ENCODE measurements at regions not wholly inside any gene's neighbourhood (a gene's known extent, or its start where the extent isn't known, plus 50 kb on each side); places are given as distances from the start of the nearest gene placed in this dataset.

DNA sequence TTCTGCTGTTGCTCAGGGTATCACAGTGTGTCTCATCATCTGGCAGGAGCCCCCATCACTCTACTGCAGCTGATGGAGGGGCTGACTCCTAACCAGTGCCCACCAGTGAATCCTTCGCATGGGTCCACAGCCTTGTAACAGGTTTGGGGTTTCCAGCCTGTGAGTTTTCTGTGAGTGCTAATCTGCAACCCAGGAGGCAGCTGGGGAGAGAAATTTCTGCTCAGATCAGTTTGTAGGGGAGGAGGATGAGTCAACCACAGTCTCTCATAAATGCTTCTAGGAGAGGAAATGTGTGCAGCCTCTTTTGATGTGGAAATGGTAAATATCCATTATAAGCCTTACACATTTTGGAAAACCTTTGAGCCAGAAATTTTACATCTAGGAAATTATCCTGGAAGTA lies 871.3 kb downstream of the AACS start:
- DNase-seq, result no peak

DNA sequence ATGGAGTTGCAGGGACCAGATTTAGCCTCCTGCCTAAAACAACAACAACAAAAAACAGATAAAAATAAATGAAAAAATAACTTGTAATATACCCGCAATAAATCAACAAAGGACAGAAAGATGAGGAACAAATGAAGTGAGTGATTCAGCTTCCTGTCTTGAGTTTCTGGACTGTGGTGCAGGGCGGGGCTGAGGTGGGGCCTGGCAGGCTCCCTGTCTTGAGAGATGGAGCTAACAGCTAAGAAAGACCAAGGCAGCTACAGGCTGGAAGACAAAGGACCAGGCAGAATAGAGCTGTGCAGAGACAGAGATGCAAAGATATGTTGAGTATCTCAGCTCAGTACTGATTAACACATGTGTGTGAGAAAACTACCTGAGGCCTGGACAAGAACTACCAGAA lies 879.2 kb downstream of the AACS start:
- no peak for DNase-seq

- no peak for DNase-seq
These were observed 884.2 kb downstream of the AACS start for GRCh38 chr12:125949471-125949870.

- no peak for DNase-seq
These were observed 889.1 kb downstream of the AACS start for GRCh38 chr12:125954362-125954761.

DNA sequence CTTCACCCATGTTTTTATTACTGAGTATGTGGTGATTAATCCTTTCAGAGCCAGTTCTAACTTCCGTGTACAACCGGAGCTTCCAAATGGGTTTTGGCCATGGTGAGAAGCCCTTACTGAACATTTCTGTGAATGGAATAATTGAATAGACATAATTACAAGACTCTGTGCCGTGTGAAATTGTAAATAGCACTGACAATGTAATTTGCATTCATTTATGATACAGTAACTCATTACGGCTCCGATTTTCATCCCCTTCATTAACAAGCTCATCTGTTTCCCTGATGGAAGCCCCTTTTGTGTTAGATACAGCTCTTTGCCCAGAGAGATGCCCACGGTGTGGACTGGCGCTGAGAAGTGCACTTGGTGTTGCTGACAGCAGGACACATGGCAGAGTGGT lies 891.0 kb downstream of the AACS start:
- DNase-seq, result no peak

- no peak for DNase-seq
These were observed 901.4 kb downstream of the AACS start for GRCh38 chr12:125966641-125967040.

DNA sequence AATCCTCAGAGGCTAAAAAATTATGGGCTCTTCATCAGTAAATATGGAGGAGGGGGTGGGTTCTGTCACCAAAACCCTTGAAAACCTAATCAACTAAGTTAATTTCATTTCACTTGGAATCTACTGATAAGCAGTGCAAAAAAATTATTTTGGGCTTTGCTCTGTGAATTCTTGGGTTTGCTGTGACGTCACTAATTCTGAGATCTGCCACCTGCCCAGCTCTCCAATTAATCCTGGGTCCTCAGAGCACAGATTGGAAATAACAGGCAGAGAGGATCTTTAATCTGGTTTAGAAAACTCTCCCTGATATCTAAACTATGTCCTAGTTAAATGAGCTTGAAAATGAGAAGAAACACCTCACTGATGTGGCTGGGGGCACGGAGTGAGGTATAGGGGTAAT lies 903.2 kb downstream of the AACS start:
- no peak for DNase-seq

- no peak for DNase-seq
These were observed 906.7 kb downstream of the AACS start for GRCh38 chr12:125971981-125972380.

- no peak for DNase-seq
These were observed 913.1 kb downstream of the AACS start for GRCh38 chr12:125978286-125978685.

DNA sequence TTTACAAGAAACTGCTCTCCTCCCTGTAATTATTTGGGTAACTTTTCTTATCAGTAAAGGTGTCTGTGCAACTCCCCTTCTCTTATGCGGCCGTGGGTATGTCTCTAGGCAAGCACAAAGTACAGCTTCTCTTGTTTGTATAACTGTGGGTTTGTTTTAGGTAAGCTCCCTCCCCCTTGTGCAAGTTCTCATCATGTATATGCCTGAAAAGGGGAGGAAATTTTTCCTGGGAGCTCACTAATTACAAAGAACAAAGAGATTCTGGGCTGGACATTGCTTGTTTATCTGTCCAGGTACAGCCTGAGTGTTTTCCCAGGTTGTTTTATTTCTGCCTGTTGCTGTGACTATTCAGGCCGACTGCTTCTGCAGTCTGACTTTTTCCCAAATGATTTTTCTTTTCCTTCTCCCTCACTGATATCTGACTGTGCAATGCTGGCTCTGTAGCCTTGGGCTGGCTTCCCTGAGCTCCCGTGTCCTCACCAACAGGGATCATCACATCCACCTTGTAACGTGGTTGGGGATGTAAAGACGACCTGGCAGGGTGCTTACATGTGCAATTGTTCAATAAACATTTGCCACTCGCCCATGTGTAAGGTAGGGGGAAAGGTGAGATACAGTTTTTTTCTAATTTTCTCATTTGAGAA lies 916.5 kb downstream of the AACS start:
- DNase-seq, result no peak

DNA sequence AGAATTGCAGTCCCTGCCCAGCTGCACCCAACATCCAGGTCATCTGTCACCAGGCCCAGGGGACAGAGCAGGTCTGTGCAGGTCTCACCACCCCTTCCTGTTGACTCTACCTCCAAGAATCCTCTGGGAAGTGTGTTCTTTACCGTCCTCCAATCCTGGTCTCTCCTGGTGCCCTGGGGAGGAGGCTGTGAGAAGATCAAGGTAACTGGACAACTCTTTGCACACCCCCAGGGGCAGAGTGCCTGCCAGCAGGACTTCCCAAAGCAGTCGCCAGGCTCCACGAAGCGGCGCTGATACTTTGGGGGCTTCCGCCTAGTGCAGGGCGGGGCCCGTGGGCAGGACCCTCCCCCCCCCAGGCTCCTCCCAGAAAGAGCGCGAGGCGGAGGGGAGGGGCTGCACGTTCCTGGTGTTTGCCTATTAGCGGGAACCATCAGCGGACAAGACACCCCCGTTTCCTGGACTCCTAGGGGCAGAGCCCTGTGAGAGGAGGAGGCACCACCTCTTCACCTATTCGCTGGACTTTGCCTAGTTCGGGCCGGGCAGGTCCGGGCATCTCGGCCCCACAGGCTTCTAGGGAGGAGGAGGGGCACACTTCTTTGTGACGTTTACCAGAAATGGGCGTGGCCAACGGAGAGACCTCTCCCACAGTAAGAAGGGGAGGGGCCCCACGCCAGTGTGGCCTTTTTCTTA lies 918.0 kb downstream of the AACS start:
- no peak for DNase-seq

DNA sequence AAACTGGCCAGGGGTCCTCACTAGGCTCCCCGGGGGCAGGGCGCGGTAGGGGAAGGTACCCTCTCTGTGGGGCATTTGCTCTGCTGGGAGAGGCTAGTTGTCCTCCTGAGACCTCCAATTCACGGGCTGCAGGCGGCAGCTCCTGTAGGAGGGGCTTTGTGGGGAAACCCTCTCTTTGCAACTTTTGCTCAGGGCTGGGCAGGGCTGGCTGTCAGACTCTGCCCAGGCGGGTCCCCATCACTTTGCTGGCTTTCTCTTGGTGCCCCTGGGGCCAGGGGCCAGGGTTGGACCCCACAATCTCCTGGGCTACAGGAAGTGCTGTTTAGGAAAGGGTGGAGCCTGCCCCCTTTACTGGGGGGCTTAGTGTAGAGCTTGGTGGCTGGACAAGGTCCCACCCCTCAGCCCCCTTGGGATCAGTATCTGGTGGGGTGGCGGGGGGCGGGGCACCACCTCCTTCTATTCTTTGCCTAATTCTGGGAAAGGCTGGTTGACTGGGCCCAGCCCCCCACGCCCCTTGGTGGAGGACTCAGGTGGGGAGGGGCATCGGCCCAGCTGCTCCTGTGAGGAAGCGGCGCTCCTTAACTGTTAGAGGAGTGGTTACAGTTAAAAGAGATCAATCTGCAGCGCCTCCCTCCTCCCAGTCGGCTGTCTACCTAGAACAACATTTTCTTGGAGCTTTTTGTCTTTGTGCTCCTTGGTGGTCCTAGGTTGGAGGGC lies 918.7 kb downstream of the AACS start:
- no peak for DNase-seq

GRCh38 chr12:125988545-125988944 lies 923.3 kb downstream of the AACS start:
- no peak for DNase-seq

- DNase-seq, result no peak
These were observed 924.5 kb downstream of the AACS start for GRCh38 chr12:125989696-125990095.

DNA sequence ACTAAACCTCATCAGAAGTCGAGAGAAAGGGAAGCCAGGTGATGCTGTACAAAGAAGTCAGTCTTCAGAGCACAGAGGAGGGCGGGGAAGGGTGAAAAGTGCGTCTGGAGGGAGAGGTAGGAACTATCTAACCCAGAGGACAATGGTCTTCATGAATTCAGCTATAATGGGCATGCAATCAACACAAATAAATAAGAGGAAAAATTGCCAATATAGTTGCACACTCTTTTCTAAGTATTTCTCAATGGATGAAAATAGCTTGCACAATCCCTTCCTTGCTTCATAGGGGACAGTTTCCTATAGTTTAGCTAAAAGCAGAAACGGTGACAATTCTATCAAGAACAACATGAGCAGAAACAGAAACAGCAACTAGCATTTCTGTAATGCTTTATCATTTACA lies 931.2 kb downstream of the AACS start:
- DNase-seq, result no peak

DNA sequence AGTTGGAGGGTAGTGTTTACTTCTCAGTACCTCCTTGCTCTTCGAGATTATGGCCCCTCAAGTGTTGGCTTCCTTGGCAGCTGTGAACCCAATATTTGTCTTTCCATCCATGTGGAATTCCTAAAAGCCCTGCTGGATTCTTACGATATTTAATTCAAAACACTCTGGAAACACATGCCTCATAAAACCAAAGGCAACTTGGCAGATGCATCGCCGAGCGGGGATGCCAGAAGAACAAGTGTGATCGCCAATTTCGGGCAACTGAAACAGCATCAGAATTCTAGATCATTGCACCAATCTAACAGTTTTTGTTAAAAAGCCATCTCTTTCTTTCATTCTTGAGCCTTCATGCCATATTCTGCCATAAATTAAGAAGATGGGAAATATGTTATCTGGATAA lies 934.4 kb downstream of the AACS start:
- no peak for DNase-seq

- no peak for DNase-seq
These were observed 954.1 kb downstream of the AACS start for GRCh38 chr12:126019385-126019784.

DNA sequence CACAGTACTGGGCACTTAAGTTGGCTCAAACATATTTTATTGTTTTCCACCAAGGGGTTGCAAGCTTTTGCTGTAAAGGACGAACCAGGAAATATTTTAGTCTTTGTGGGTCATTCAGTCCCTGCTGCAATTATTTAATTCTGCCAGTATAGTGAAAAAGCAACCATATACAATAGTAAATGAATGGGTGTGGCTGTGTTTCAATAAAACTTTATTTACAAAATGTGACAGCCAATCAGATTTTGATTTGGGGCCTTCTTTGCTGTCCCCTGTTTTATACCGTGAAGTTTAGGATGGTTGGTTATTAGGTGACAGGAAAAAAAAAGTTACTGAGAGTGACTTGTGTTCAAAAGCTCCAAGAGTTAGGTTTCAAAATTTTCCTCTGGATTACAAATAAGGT lies 956.4 kb downstream of the AACS start:
- no peak for DNase-seq

DNA sequence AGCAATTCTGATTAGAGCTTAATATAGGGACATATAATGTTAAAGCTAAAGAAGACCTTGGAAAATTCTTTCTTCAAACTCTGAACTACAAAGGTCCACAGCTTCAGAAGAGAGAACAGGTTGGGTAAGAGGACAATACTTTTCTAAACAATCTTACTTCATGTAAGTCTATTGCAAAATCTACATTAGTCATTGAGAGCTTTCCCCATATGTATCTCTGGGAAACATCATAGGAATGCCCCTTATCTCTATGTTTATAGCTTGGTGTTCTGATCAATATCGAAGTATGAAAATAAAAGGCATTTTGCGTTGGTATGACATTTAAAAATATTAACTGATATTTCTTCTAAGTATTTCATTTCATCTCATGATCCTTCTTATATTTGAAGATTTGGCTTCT lies 962.6 kb downstream of the AACS start:
- DNase-seq, result no peak

GRCh38 chr12:126030573-126030972 lies 965.3 kb downstream of the AACS start:
- no peak for DNase-seq

GRCh38 chr12:126033751-126034150 lies 968.5 kb downstream of the AACS start:
- DNase-seq, result no peak

GRCh38 chr12:126036348-126036747 lies 971.1 kb downstream of the AACS start:
- DNase-seq, result no peak

DNA sequence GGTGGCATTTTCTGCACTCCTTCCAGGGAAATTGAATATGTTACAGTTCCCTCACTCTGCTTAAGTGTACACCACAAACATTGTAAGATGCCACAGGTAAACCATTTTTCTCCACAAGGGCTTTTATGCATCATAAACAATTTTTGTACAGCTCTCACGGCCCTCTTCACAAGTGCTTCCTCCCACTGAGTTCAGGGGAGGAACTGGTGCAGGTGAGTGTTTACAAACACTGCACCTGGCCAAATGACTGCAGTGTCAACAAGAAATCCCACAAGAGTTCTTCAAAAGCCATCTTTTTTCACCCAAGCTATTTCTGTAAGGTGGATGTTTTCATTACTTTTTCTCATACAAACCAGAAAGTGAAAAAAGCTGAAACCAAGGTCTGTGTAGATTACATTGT lies 973.2 kb downstream of the AACS start:
- DNase-seq, result no peak

- no peak for DNase-seq
These were observed 975.1 kb downstream of the AACS start for GRCh38 chr12:126040307-126040706.

Data from NCI-H1092 treated with DMSO at 0.1 percent for 48 hours (cell line).